ENCODE measurements at regions not wholly inside any gene's neighbourhood (a gene's known extent, or its start where the extent isn't known, plus 50 kb on each side); places are given as distances from the start of the nearest gene placed in this dataset.

GRCh38 chr13:107190065-107190464 is 622.1 kb upstream of the ARGLU1 start:
- H3K9me3 Mint-ChIP-seq (ENCODE audit: unreplicated experiment): no peaks in the 10 kb centered on the region
- ChIA-PET POLR2A (no interaction called here), CTCF (no interaction called here)
- intact Hi-C loops (cut with micrococcal nuclease): no loop called here
- peaks cover 6% of the 10 kb centered on the region for H3K36me3 Mint-ChIP-seq (ENCODE audit: insufficient read depth, unreplicated experiment)
- no peak for TF ChIP-seq CTCF (IDR thresholded peaks at IDR 0.05; ENCODE audit: unreplicated experiment)
- BruUV-seq (replicated peaks): no TSS peak
- DNase-seq (ENCODE audit: unreplicated experiment): no peak
- no peaks in the 10 kb centered on the region for H3K4me1 Mint-ChIP-seq (ENCODE audit: insufficient read depth, unreplicated experiment)
- H3K4me3 Mint-ChIP-seq (ENCODE audit: unreplicated experiment): no peak overlapping the region
- no peak overlapping the region for H3K27ac Mint-ChIP-seq (ENCODE audit: low read depth, unreplicated experiment)
- H3K27me3 Mint-ChIP-seq (ENCODE audit: insufficient read depth, unreplicated experiment): no peaks in the 10 kb centered on the region

GRCh38 chr13:107185889-107186288 is 618.0 kb upstream of the ARGLU1 start:
- DNase-seq (ENCODE audit: unreplicated experiment): peak; percentile 61
- ChIA-PET POLR2A (interaction anchor here (0.6 to 0.7 kb wide), 2 partner anchors 13 to 200 kb away, joined by 3 read pairs; no protein-coding TSS in a partner anchor), CTCF (interaction anchor here (1.1 kb wide), 1 partner anchor 20 kb away, joined by 3 read pairs; no protein-coding TSS in a partner anchor)
- no peak for TF ChIP-seq CTCF (IDR thresholded peaks at IDR 0.05; ENCODE audit: unreplicated experiment)
- no peak overlapping the region for H3K27ac Mint-ChIP-seq (ENCODE audit: low read depth, unreplicated experiment)
- H3K4me3 Mint-ChIP-seq (ENCODE audit: unreplicated experiment): no peak overlapping the region
- no TSS peak for BruUV-seq (replicated peaks)
- intact Hi-C loops (cut with micrococcal nuclease): no loop called here
- no peaks in the 10 kb centered on the region for H3K9me3 Mint-ChIP-seq (ENCODE audit: unreplicated experiment)
- no peaks in the 10 kb centered on the region for H3K4me1 Mint-ChIP-seq (ENCODE audit: insufficient read depth, unreplicated experiment)
- no peaks in the 10 kb centered on the region for H3K27me3 Mint-ChIP-seq (ENCODE audit: insufficient read depth, unreplicated experiment)
- H3K36me3 Mint-ChIP-seq (ENCODE audit: insufficient read depth, unreplicated experiment): peaks cover 6% of the 10 kb centered on the region

- peaks cover 30% of the 10 kb centered on the region for H3K27me3 Mint-ChIP-seq (ENCODE audit: insufficient read depth, unreplicated experiment)
- H3K27ac Mint-ChIP-seq (ENCODE audit: low read depth, unreplicated experiment): no peak overlapping the region
- DNase-seq (ENCODE audit: unreplicated experiment): no peak
- CTCF ChIA-PET: interaction anchor here (0.5 kb wide), 1 partner anchor 480 kb away, joined by 3 read pairs; no protein-coding TSS in a partner anchor
- POLR2A ChIA-PET: interaction anchor here (0.7 kb wide), 1 partner anchor 13 kb away, joined by 3 read pairs; no protein-coding TSS in a partner anchor
- H3K9me3 Mint-ChIP-seq (ENCODE audit: unreplicated experiment): no peaks in the 10 kb centered on the region
- no peak for TF ChIP-seq CTCF (IDR thresholded peaks at IDR 0.05; ENCODE audit: unreplicated experiment)
- H3K36me3 Mint-ChIP-seq (ENCODE audit: insufficient read depth, unreplicated experiment): no peaks in the 10 kb centered on the region
- H3K4me1 Mint-ChIP-seq (ENCODE audit: insufficient read depth, unreplicated experiment): peaks cover 7% of the 10 kb centered on the region
- intact Hi-C loops (cut with micrococcal nuclease): no loop called here
- H3K4me3 Mint-ChIP-seq (ENCODE audit: unreplicated experiment): no peak overlapping the region
- BruUV-seq (replicated peaks): no TSS peak
Observed at GRCh38 chr13:107170270-107170931, 602.5 kb upstream of the ARGLU1 start.

- Mint-ChIP-seq H3K27me3 (ENCODE audit: insufficient read depth, unreplicated experiment) (peaks cover 55% of the 10 kb centered on the region), H3K9me3 (ENCODE audit: unreplicated experiment) (no peaks in the 10 kb centered on the region), H3K27ac (ENCODE audit: low read depth, unreplicated experiment) (peak overlapping the region; percentile 63), H3K4me1 (ENCODE audit: insufficient read depth, unreplicated experiment) (no peaks in the 10 kb centered on the region), H3K4me3 (ENCODE audit: unreplicated experiment) (no peak overlapping the region), H3K36me3 (ENCODE audit: insufficient read depth, unreplicated experiment) (no peaks in the 10 kb centered on the region)
- BruUV-seq (replicated peaks): no TSS peak
- intact Hi-C loops (cut with micrococcal nuclease): no loop called here
- POLR2A ChIA-PET: interaction anchor here (1.2 kb wide), 1 partner anchor 13 kb away, joined by 3 read pairs; no protein-coding TSS in a partner anchor
- no peak for DNase-seq (ENCODE audit: unreplicated experiment)
- CTCF ChIA-PET: interaction anchor here (1.0 kb wide), 1 partner anchor 16 kb away, joined by 3 read pairs; no protein-coding TSS in a partner anchor
- TF ChIP-seq CTCF (IDR thresholded peaks at IDR 0.05; ENCODE audit: unreplicated experiment): no peak
Observed at GRCh38 chr13:107157271-107157670, 589.3 kb upstream of the ARGLU1 start.

All from MCF 10A (cell line).